ENCODE measurements at regions not wholly inside any gene's neighbourhood (a gene's known extent, or its start where the extent isn't known, plus 50 kb on each side); places are given as distances from the start of the nearest gene placed in this dataset.

DNA sequence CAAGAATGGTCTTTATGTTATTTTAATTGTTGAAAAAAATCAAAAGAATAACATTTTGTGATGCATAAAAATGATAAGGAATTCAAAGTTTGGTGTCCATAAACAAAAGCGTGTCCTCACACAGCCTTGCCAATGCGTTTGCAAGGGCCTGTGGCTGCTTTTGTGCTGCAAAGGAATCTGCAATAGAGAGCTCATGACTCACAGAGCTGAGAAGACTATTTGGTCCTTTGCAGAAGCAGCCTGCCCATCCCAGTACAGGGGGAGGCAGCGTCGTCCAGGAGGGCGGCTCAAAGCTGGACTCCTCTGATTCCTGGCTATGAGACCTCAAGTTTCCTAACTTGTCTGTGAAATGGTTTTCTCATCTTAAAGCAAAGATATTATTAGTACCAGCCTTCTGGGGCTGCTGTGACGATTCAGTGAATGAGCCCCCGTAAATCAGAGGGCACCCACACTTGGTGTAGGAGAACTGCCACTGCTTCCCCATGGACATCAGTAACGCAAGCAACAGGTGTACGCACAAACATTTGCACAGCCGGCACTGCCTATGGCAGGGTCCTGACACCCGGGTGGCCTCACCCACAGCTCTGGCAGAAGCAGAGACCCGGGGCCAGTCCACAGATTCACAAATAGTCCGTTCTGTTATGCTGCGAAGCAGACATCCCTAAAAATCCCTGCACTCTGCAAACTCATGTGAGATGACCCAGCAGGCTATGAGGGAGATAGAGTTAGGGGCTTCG is 70.6 kb upstream of the ASAP2 start:
- no peak overlapping the region for H3K27ac ChIP-seq
- no peak overlapping the region for H3K4me3 ChIP-seq (ENCODE audit: low read depth in 1 of 2, low read length in 1 of 2)
- H3K27me3 ChIP-seq, result no peaks in the 10 kb centered on the region
- peaks cover 0 to 5% of the 10 kb centered on the region in 2 experiments for H3K4me1 ChIP-seq (ENCODE audit: control insufficient read depth in 1 of 2, insufficient read depth in 1 of 2, low read depth in 1 of 2, low read length in 1 of 2)
- no peaks in the 10 kb centered on the region for H3K9me3 ChIP-seq
- TF ChIP-seq, protein P1, sequence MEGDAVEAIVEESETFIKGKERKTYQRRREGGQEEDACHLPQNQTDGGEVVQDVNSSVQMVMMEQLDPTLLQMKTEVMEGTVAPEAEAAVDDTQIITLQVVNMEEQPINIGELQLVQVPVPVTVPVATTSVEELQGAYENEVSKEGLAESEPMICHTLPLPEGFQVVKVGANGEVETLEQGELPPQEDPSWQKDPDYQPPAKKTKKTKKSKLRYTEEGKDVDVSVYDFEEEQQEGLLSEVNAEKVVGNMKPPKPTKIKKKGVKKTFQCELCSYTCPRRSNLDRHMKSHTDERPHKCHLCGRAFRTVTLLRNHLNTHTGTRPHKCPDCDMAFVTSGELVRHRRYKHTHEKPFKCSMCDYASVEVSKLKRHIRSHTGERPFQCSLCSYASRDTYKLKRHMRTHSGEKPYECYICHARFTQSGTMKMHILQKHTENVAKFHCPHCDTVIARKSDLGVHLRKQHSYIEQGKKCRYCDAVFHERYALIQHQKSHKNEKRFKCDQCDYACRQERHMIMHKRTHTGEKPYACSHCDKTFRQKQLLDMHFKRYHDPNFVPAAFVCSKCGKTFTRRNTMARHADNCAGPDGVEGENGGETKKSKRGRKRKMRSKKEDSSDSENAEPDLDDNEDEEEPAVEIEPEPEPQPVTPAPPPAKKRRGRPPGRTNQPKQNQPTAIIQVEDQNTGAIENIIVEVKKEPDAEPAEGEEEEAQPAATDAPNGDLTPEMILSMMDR (IDR thresholded peaks at IDR 0.05), result no peak
- no peaks in the 10 kb centered on the region for H3K36me3 ChIP-seq

DNA sequence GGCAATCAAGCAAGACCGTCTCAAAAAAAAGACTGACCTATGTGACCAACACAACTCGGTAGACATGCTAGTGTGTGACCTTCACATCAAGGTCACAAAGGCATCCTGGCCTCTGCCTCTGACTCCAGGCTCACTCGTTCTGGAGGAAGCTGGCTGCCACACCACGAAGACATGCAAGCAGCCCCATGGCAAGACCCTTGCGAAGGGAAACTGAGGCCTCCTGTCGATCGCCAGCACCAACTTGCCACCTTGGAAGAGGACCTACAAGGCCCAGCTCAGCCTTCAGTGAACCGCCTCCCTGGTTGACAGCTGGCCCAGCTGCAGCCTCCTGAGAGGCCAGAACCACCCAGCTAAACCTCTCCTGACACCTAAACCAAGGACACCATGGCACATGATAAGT is 79.3 kb upstream of the ASAP2 start:
- no peaks in the 10 kb centered on the region for H3K9me3 ChIP-seq
- no peaks in the 10 kb centered on the region for H3K27me3 ChIP-seq
- H3K4me1 ChIP-seq (ENCODE audit: control insufficient read depth in 1 of 2, insufficient read depth in 1 of 2, low read depth in 1 of 2, low read length in 1 of 2), result no peaks in the 10 kb centered on the region
- no peaks in the 10 kb centered on the region for H3K36me3 ChIP-seq
- TF ChIP-seq, protein P1 (IDR thresholded peaks at IDR 0.05), result no peak
- no peak overlapping the region for H3K27ac ChIP-seq
- no peak overlapping the region for H3K4me3 ChIP-seq (ENCODE audit: low read depth in 1 of 2, low read length in 1 of 2)

DNA sequence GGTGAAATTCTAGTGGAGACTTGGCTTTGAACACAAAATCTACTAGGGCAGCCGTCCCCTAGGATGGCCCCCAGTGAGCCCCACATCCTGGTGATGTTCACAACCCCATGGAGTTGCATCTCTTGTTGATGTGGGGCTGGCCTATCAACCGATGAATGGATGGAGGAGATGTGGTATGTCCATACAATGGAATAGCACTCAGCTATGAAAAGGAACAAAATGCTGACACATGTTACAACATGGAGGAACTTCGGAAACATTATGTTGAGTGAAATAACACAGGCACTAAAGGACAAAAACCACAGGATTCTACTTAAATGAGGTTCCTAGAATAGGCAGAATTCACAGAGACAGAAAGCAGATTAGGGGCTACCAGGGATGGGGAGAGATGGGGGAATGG is 80.1 kb upstream of the ASAP2 start:
- TF ChIP-seq, protein P1 (IDR thresholded peaks at IDR 0.05), result no peak
- Histone ChIP-seq H3K4me1 (ENCODE audit: control insufficient read depth in 1 of 2, insufficient read depth in 1 of 2, low read depth in 1 of 2, low read length in 1 of 2) (no peaks in the 10 kb centered on the region), H3K27ac (no peak overlapping the region), H3K27me3 (no peaks in the 10 kb centered on the region), H3K36me3 (no peaks in the 10 kb centered on the region), H3K4me3 (ENCODE audit: low read depth in 1 of 2, low read length in 1 of 2) (no peak overlapping the region), H3K9me3 (no peaks in the 10 kb centered on the region)

DNA sequence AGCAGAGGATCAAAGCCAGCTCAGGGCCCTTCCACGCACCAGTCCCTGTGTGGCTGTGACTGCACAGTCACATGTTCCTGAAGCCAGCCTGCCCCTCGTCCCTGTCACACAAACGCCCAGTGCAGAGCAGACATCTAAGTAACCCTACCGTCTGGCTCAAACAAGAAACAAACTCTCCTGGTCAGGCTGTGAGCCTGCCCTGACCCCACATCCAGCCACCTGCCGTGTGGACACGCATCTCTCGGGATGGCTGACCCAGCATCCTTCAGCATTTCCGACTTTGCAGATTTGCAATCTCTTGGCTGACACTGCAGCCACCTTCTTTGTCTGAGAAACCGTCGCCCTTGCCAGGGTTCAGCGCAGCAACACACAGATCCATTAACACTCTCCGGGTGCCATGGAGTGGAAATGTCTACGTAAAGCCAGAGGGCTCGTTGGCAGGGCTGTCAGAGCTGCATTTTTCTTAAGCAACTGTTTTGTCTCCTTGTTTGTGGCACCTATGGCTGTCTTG is 82.3 kb upstream of the ASAP2 start:
- Histone ChIP-seq H3K4me1 (ENCODE audit: control insufficient read depth in 1 of 2, insufficient read depth in 1 of 2, low read depth in 1 of 2, low read length in 1 of 2) (no peaks in the 10 kb centered on the region), H3K9me3 (no peaks in the 10 kb centered on the region), H3K36me3 (no peaks in the 10 kb centered on the region), H3K27me3 (no peaks in the 10 kb centered on the region), H3K4me3 (ENCODE audit: low read depth in 1 of 2, low read length in 1 of 2) (no peak overlapping the region), H3K27ac (no peak overlapping the region)
- TF ChIP-seq, protein P1 (IDR thresholded peaks at IDR 0.05), result no peak

DNA sequence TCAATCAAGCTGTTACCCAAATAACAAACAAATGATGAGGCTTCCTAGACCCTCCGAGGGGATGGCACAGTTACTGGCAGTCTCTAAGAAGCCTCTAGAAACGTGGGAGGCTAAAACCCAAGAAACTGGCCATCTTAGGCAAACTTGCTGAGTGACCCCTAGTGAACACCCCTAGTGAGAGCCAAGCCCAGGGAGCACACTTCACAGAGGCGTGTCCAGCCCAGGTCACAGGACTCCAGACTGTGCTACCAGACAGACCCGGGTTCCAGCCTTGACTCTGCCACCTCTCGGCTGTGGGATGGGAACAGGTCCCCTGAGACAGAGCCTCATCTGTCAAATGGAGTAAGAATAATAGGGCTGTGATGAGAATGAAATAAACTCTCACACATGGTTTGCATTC is 83.5 kb upstream of the ASAP2 start:
- Histone ChIP-seq H3K4me1 (ENCODE audit: control insufficient read depth in 1 of 2, insufficient read depth in 1 of 2, low read depth in 1 of 2, low read length in 1 of 2) (peaks cover 8% of the 10 kb centered on the region in 2 experiments), H3K9me3 (no peaks in the 10 kb centered on the region), H3K36me3 (no peaks in the 10 kb centered on the region), H3K4me3 (ENCODE audit: low read depth in 1 of 2, low read length in 1 of 2) (no peak overlapping the region), H3K27me3 (no peaks in the 10 kb centered on the region), H3K27ac (no peak overlapping the region)
- TF ChIP-seq, protein P1 (IDR thresholded peaks at IDR 0.05), result no peak
